Kidney epithelial cell (primary cell): ENCODE measurements at regions not wholly inside any gene's neighbourhood (a gene's known extent, or its start where the extent isn't known, plus 50 kb on each side); places are given as distances from the start of the nearest gene placed in this dataset.

ENCODE experiments used
- DNase-seq: peaks from one replicate; pipeline ENCODE4 v3.0.0-alpha.2; 2010; ENCODE audit warnings: low read depth
- H3K27me3 ChIP-seq: 2 replicates; pipeline ENCODE4 v1.6.0; 2011; ENCODE audit warnings: low read length; ENCODE audit not compliant: control insufficient read depth, insufficient read depth
- H3K36me3 ChIP-seq: 2 replicates; pipeline ENCODE4 v1.5.1; 2011; ENCODE audit warnings: low read length; ENCODE audit not compliant: control insufficient read depth, insufficient read depth
- H3K4me3 ChIP-seq: 2 replicates; pipeline ENCODE4 v1.5.1; 2011; ENCODE audit warnings: low read depth, mild to moderate bottlenecking, control low read depth, low read length
- CTCF ChIP-seq: IDR thresholded peaks from 2 replicates; pipeline ENCODE4 v1.5.1; 2011; ENCODE audit warnings: mild to moderate bottlenecking, moderate library complexity, low read length, control low read depth, inconsistent platforms; ENCODE audit not compliant: insufficient read depth, poor library complexity, severe bottlenecking

- TF ChIP-seq CTCF: no peak
- DNase-seq: no peak
- no peaks in the 10 kb centered on the region for H3K36me3 ChIP-seq
These were observed 64.8 kb upstream of the ZNF462 start for GRCh38 chr9:106798016-106798799.

GRCh38 chr9:106799152-106799551 lies 63.8 kb upstream of the ZNF462 start:
- H3K36me3 ChIP-seq: no peaks in the 10 kb centered on the region
- TF ChIP-seq CTCF: no peak
- no peak overlapping the region for H3K4me3 ChIP-seq
- peak; percentile 92 for DNase-seq
- H3K27me3 ChIP-seq: no peaks in the 10 kb centered on the region

More at GRCh38 chr9:106798016-106798799, 64.8 kb upstream of the ZNF462 start:
- H3K4me3 ChIP-seq: no peak overlapping the region
- H3K27me3 ChIP-seq: no peaks in the 10 kb centered on the region

DNA sequence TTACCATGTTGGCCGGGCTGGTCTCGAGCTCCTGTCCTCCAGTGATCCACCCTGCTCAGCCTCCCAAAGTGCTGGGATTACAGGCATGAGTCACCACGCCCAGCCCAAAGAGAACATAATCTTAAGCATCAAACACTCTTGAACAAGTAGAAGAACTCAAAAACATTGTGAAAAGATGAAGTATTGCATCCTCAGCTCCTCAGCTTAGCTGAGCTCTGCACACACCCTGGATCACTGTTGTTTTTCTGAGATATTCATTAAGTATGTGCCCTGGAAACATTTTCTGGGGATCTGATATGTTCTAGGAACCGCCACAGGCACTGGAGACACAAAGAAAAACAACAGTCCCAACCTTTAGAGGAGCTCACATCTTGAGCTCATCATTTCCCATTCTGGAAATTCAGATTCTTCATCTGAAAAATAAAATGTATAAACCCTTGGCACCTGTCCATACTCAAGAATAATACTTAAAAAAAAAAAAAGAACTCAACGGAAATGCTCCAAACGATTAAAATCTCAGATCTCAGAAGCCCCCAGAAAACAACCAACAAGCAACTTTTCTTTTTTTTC lies 62.2 kb upstream of the ZNF462 start:
- Histone ChIP-seq H3K36me3 (no peaks in the 10 kb centered on the region), H3K4me3 (no peak overlapping the region), H3K27me3 (no peaks in the 10 kb centered on the region)
- no peak for DNase-seq
- TF ChIP-seq CTCF: no peak

- Histone ChIP-seq H3K36me3 (no peaks in the 10 kb centered on the region), H3K27me3 (no peaks in the 10 kb centered on the region), H3K4me3 (no peak overlapping the region)
- no peak for TF ChIP-seq CTCF
- no peak for DNase-seq
These were observed 61.1 kb upstream of the ZNF462 start for GRCh38 chr9:106801816-106802215.
